ENCODE measurements at regions not wholly inside any gene's neighbourhood (a gene's known extent, or its start where the extent isn't known, plus 50 kb on each side); places are given as distances from the start of the nearest gene placed in this dataset.
"Not testable (repeated sequence)": the region's sequence is repeated elsewhere in the genome, so short reads cannot be mapped to it uniquely, and the experiment has no call there.

- DNase-seq (ENCODE audit: low read depth in 4 of 4, low spot score in 3 of 4) = no peak
These were observed 198.7 kb downstream of the AASDHPPT start for GRCh38 chr11:106276126-106276525.

GRCh38 chr11:106276859-106277436, 199.5 kb downstream of the AASDHPPT start:
- no peak for DNase-seq (ENCODE audit: low read depth in 4 of 4, low spot score in 3 of 4)

- DNase-seq (ENCODE audit: low read depth in 4 of 4, low spot score in 3 of 4) = no peak
These were observed 200.0 kb downstream of the AASDHPPT start for GRCh38 chr11:106277484-106277883.

GRCh38 chr11:106278391-106278790, 200.9 kb downstream of the AASDHPPT start:
- no peak for DNase-seq (ENCODE audit: low read depth in 4 of 4, low spot score in 3 of 4)

GRCh38 chr11:106280036-106280435, 202.6 kb downstream of the AASDHPPT start:
- DNase-seq (ENCODE audit: low read depth in 4 of 4, low spot score in 3 of 4) = no peak

GRCh38 chr11:106281455-106282173, 204.2 kb downstream of the AASDHPPT start:
- no peak for DNase-seq (ENCODE audit: low read depth in 4 of 4, low spot score in 3 of 4)

GRCh38 chr11:106286881-106287504, 209.5 kb downstream of the AASDHPPT start:
- no peak for DNase-seq (ENCODE audit: low read depth in 4 of 4, low spot score in 3 of 4)

- DNase-seq (ENCODE audit: low read depth in 4 of 4, low spot score in 3 of 4) = no peak
These were observed 210.6 kb downstream of the AASDHPPT start for GRCh38 chr11:106288057-106288456.

- DNase-seq (ENCODE audit: low read depth in 4 of 4, low spot score in 3 of 4) = peak in 1 of 4 donors; percentile 2
These were observed 211.4 kb downstream of the AASDHPPT start for GRCh38 chr11:106288822-106289387.

GRCh38 chr11:106292526-106292925, 215.1 kb downstream of the AASDHPPT start:
- DNase-seq (ENCODE audit: low read depth in 4 of 4, low spot score in 3 of 4) = no peak

- DNase-seq (ENCODE audit: low read depth in 4 of 4, low spot score in 3 of 4) = no peak
These were observed 218.5 kb downstream of the AASDHPPT start for GRCh38 chr11:106295974-106296373.

GRCh38 chr11:106302416-106302815, 225.0 kb downstream of the AASDHPPT start:
- no peak for DNase-seq (ENCODE audit: low read depth in 4 of 4, low spot score in 3 of 4)

GRCh38 chr11:106304274-106304673, 226.8 kb downstream of the AASDHPPT start:
- no peak for DNase-seq (ENCODE audit: low read depth in 4 of 4, low spot score in 3 of 4)

- DNase-seq (ENCODE audit: low read depth in 4 of 4, low spot score in 3 of 4) = no peak
These were observed 228.0 kb downstream of the AASDHPPT start for GRCh38 chr11:106305458-106305857.

- DNase-seq (ENCODE audit: low read depth in 4 of 4, low spot score in 3 of 4) = no peak
These were observed 229.5 kb downstream of the AASDHPPT start for GRCh38 chr11:106306942-106307341.

- no peak for DNase-seq (ENCODE audit: low read depth in 4 of 4, low spot score in 3 of 4)
These were observed 231.7 kb downstream of the AASDHPPT start for GRCh38 chr11:106309070-106309684.

GRCh38 chr11:106311531-106312230, 234.2 kb downstream of the AASDHPPT start:
- DNase-seq (ENCODE audit: low read depth in 4 of 4, low spot score in 3 of 4) = no peak

GRCh38 chr11:106317208-106317773, 239.8 kb downstream of the AASDHPPT start:
- DNase-seq (ENCODE audit: low read depth in 4 of 4, low spot score in 3 of 4) = not testable (repeated sequence)

GRCh38 chr11:106321601-106322000, 244.1 kb downstream of the AASDHPPT start:
- no peak for DNase-seq (ENCODE audit: low read depth in 4 of 4, low spot score in 3 of 4)

GRCh38 chr11:106322106-106322505, 244.6 kb downstream of the AASDHPPT start:
- no peak for DNase-seq (ENCODE audit: low read depth in 4 of 4, low spot score in 3 of 4)

Data from left renal pelvis (tissue), 4 donors.